ENCODE measurements at regions not wholly inside any gene's neighbourhood (a gene's known extent, or its start where the extent isn't known, plus 50 kb on each side); places are given as distances from the start of the nearest gene placed in this dataset.

DNA sequence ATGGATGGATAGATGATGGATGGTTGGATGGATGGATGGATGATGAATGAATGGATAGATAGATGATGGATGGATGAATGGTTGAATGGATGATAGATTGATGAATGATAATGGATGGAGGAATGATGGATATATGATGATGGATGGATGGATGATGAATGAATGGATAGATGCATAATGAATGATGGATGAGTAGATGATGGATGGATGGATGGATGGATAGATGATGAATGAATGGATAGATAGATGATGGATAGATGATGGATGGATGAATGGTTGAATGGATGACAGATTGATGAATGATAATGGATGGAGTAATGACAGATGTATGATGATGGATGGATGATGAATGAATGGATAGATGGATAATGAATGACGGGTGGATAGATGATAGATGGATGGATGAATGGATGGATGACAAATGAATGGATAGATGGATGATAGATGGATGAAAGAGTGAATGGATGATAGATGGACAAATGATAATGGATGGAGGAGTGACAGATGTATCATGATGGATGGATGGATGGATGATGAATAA, 1466.5 kb downstream of the BRD1 start:
- 86 to 96% (median 89%) methylated on average over 1 of the region's 1 CpG for WGBS, 4 donors
- intact Hi-C loops (cut with DNase I) = no loop called here
- TF ChIP-seq POLR2A (IDR thresholded peaks at IDR 0.05) = no peak
- no peak for TF ChIP-seq CTCF (IDR thresholded peaks at IDR 0.05)

GRCh38 chr22:48359613-48359965, 1468.1 kb downstream of the BRD1 start:
- Histone ChIP-seq H3K4me1 (no peaks in the 10 kb centered on the region), H3K27me3 (peaks cover 0 to 39% (median 8%) of the 10 kb centered on the region in 9 donors), H3K4me3 (no peak overlapping the region), H3K27ac (no peak overlapping the region), H3K36me3 (no peaks in the 10 kb centered on the region), H3K9me3 (no peaks in the 10 kb centered on the region)
- ATAC-seq = no peak
- no peak for DNase-seq
- 82 to 88% (median 84%) methylated on average over 14 of the region's 14 CpGs for WGBS, 4 donors
- TF ChIP-seq POLR2A (IDR thresholded peaks at IDR 0.05) (no peak), CTCF (IDR thresholded peaks at IDR 0.05) (no peak)
- intact Hi-C loops (cut with DNase I) = no loop called here

More for the DNA sequence above, 1466.5 kb downstream of the BRD1 start:
- Histone ChIP-seq H3K27ac (no peak overlapping the region), H3K9me3 (no peaks in the 10 kb centered on the region), H3K4me1 (no peaks in the 10 kb centered on the region), H3K27me3 (peaks cover 0 to 39% (median 8%) of the 10 kb centered on the region in 9 donors), H3K36me3 (no peaks in the 10 kb centered on the region), H3K4me3 (no peak overlapping the region)
- ATAC-seq (no peak), DNase-seq (no peak)

DNA sequence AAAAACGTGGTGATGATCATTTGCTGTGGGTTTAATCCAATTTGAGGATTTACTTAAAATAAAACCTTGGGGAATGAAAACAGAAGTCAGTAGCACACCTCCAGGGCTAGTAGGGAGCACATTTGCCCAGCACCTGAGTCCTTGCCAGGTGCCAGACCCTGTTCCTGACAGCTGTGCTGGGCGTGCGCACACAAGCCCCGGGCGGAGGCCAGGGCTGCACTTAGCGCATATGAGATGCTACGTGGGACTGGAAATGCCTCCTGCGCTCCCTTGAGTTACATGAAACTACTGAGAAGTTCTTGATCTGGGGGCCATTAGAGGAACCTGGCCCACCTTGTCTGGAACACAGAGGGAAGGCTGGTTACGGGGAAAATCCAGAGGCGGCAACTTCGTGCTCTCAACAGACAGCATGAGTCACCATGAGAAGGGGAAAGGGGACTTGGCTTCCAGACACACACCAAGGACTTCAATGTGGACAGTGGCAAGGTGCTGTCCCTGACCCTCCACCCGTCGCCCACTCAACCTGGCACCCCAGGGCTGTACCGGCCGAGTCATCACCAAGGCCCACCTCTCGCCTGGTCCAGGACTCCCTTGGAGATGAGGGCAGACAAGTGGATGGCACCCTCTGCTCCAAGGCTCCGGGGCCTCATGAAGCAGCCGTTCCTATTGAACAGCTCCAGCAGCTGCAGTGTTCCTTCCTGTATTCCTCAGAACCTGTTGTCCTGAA, 1468.6 kb downstream of the BRD1 start:
- Histone ChIP-seq H3K27me3 (peaks cover 0 to 39% (median 8%) of the 10 kb centered on the region in 9 donors), H3K27ac (no peak overlapping the region), H3K4me1 (no peaks in the 10 kb centered on the region), H3K9me3 (no peaks in the 10 kb centered on the region), H3K36me3 (no peaks in the 10 kb centered on the region), H3K4me3 (no peak overlapping the region)
- DNase-seq (no peak), ATAC-seq (no peak)
- TF ChIP-seq POLR2A (IDR thresholded peaks at IDR 0.05) (no peak), CTCF (IDR thresholded peaks at IDR 0.05) (no peak)
- 82 to 90% (median 86%) methylated on average over 13 to 18 of the region's 18 CpGs for WGBS, 4 donors
- intact Hi-C loops (cut with DNase I) = no loop called here

DNA sequence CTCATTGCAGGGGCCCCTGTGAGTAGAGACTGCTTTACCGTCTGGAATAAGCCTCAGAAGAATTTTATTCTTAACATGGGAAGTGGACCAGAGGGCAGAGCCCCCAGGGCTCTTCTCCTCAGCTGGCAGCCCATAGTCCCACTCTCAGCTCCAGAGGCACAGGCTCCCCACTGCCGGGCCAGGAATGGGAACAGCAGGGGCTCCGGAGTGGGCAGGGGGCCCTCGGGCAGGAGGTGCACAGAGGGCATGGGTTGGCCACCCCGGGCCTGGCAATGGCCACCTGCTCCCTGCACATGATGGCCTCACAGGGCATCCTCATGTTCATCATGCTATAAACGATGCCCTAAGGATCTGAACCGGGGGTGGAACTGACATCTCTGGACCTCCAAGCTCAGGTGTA, 1469.7 kb downstream of the BRD1 start:
- DNase-seq = no peak
- H3K9me3 ChIP-seq = no peaks in the 10 kb centered on the region
- H3K4me1 ChIP-seq = no peaks in the 10 kb centered on the region
- H3K4me3 ChIP-seq = no peak overlapping the region
- no peak for ATAC-seq
- no peak overlapping the region for H3K27ac ChIP-seq
- intact Hi-C loops (cut with DNase I) = no loop called here
- WGBS, 4 donors = 76 to 89% (median 79%) methylated on average over 6 to 7 of the region's 7 CpGs
- peaks cover 0 to 36% (median 8%) of the 10 kb centered on the region in 9 donors for H3K27me3 ChIP-seq
- TF ChIP-seq POLR2A (IDR thresholded peaks at IDR 0.05) (no peak), CTCF (IDR thresholded peaks at IDR 0.05) (no peak)
- H3K36me3 ChIP-seq = no peaks in the 10 kb centered on the region

Measured in heart left ventricle (tissue), 16 donors.